Peyer's patch (tissue), 4 donors: ENCODE measurements at regions not wholly inside any gene's neighbourhood (a gene's known extent, or its start where the extent isn't known, plus 50 kb on each side); places are given as distances from the start of the nearest gene placed in this dataset.

Experiments
- CTCF ChIP-seq, 6 experiments: fragments of 450-650 bp in 4 of 6; fragments of 200-600 bp in 2 of 6; sonication (generic) in 1 of 6; IDR thresholded peaks; one replicate each; pipeline ENCODE4 v1.5.1; 2017 to 2019; ENCODE audit warnings: antibody characterized with exemption in 6 of 6, mild to moderate bottlenecking in 3 of 6, moderate library complexity in 1 of 6
- POLR2A ChIP-seq, 2 donors: fragments of 450-650 bp; IDR thresholded peaks; one replicate each; pipeline ENCODE4 v1.5.1; 2017; ENCODE audit warnings: antibody characterized with exemption in 2 of 2, mild to moderate bottlenecking in 2 of 2, moderate library complexity in 2 of 2

- TF ChIP-seq CTCF (IDR thresholded peaks at IDR 0.05) (no peak), POLR2A (IDR thresholded peaks at IDR 0.05) (no peak)
Measured at GRCh38 chr11:43582863-43583462, 97.6 kb upstream of the HSD17B12 start.
